Breast epithelium (tissue), 4 donors: ENCODE measurements at regions not wholly inside any gene's neighbourhood (a gene's known extent, or its start where the extent isn't known, plus 50 kb on each side); places are given as distances from the start of the nearest gene placed in this dataset.

Source experiments
- DNase-seq, 2 donors: peaks; one replicate each; pipeline ENCODE4 v3.0.0-alpha.2; 2019; ENCODE audit warnings: low spot score in 2 of 2
- H3K27ac ChIP-seq, 2 donors: fragments of 200-600 bp; sonication (generic) in 1 of 2; one replicate each; pipeline ENCODE4 v1.5.1; 2016 to 2019; ENCODE audit warnings: mild to moderate bottlenecking in 1 of 2
- H3K27me3 ChIP-seq, 2 donors: fragments of 200-600 bp; sonication (generic) in 1 of 2; one replicate each; pipeline versions ENCODE4 v1.5.1 to v1.6.0; 2017 to 2019; ENCODE audit warnings: control low read depth in 1 of 2, mild to moderate bottlenecking in 1 of 2
- H3K36me3 ChIP-seq: fragments of 200-600 bp; one replicate; pipeline ENCODE4 v1.5.1; 2019
- H3K4me1 ChIP-seq, 2 donors: fragments of 200-600 bp; sonication (generic); one replicate each; pipeline ENCODE4 v1.5.1; 2016 to 2019; ENCODE audit warnings: control low read depth in 1 of 2
- H3K4me3 ChIP-seq, 3 donors: fragments of 200-600 bp; sonication (generic); 1 replicate in 2 of 3; 2 replicates in 1 of 3; pipeline ENCODE4 v1.5.1; 2016 to 2019; ENCODE audit warnings: mild to moderate bottlenecking in 3 of 3, moderate library complexity in 2 of 3
- H3K9me3 ChIP-seq, 2 donors: fragments of 200-600 bp; sonication (generic) in 1 of 2; one replicate each; pipeline ENCODE4 v1.5.1; 2016 to 2019; ENCODE audit warnings: control low read depth in 1 of 2
- CTCF ChIP-seq, 3 donors: fragments of 450-650 bp; IDR thresholded peaks; one replicate each; pipeline ENCODE4 v1.5.1; 2016 to 2017; ENCODE audit warnings: antibody characterized with exemption in 3 of 3, mild to moderate bottlenecking in 3 of 3, moderate library complexity in 3 of 3
- POLR2A ChIP-seq: fragments of 450-650 bp; IDR thresholded peaks from one replicate; pipeline ENCODE4 v1.6.1; 2016; ENCODE audit warnings: antibody characterized with exemption, mild to moderate bottlenecking, moderate library complexity
- POLR2AphosphoS5 ChIP-seq, 3 donors: sonication (generic); formaldehyde crosslinking; IDR thresholded peaks; one replicate each; pipeline ENCODE4 v1.6.1; 2017; ENCODE audit warnings: antibody characterized with exemption in 3 of 3
- intact Hi-C: fragments of 100-400 bp; cut with DNase I; formaldehyde crosslinking; loops from one replicate; pipeline ENCODE4 v1.15.1; 2023; ENCODE audit warnings: low total_unique reads

GRCh38 chr3:28677581-28677980, 329.0 kb upstream of the AZI2 start:
- H3K36me3 ChIP-seq, result no peaks in the 10 kb centered on the region

GRCh38 chr3:28678086-28678485, 329.5 kb upstream of the AZI2 start:
- Histone ChIP-seq H3K27ac (no peak overlapping the region), H3K4me3 (no peak overlapping the region), H3K9me3 (no peaks in the 10 kb centered on the region), H3K4me1 (no peaks in the 10 kb centered on the region), H3K27me3 (no peaks in the 10 kb centered on the region), H3K36me3 (no peaks in the 10 kb centered on the region)
- TF ChIP-seq CTCF (IDR thresholded peaks at IDR 0.05), result no peak
- no peak for TF ChIP-seq POLR2A
- no peak for TF ChIP-seq POLR2AphosphoS5 (IDR thresholded peaks at IDR 0.05)
- DNase-seq, result no peak
- intact Hi-C loops, result loop anchor here (5.0 kb wide), 1 partner anchor 739 kb away; no protein-coding TSS in a partner anchor

More at GRCh38 chr3:28677581-28677980, 329.0 kb upstream of the AZI2 start:
- Histone ChIP-seq H3K27ac (no peak overlapping the region), H3K4me3 (no peak overlapping the region), H3K27me3 (no peaks in the 10 kb centered on the region), H3K4me1 (no peaks in the 10 kb centered on the region), H3K9me3 (no peaks in the 10 kb centered on the region)
- TF ChIP-seq POLR2A (no peak), POLR2AphosphoS5 (IDR thresholded peaks at IDR 0.05) (no peak), CTCF (IDR thresholded peaks at IDR 0.05) (no peak)
- intact Hi-C loops, result loop anchor here (5.0 kb wide), 1 partner anchor 740 kb away; no protein-coding TSS in a partner anchor
- no peak for DNase-seq

GRCh38 chr3:28680050-28680449, 331.4 kb upstream of the AZI2 start:
- no peak for DNase-seq
- intact Hi-C loops, result loop anchor here (5.0 kb wide), 1 partner anchor 298 kb away; no protein-coding TSS in a partner anchor
- H3K9me3 ChIP-seq, result no peaks in the 10 kb centered on the region
- no peaks in the 10 kb centered on the region for H3K36me3 ChIP-seq
- TF ChIP-seq POLR2A (no peak), POLR2AphosphoS5 (IDR thresholded peaks at IDR 0.05) (no peak), CTCF (IDR thresholded peaks at IDR 0.05) (no peak)
- H3K4me1 ChIP-seq, result no peaks in the 10 kb centered on the region
- H3K4me3 ChIP-seq, result no peak overlapping the region
- no peak overlapping the region for H3K27ac ChIP-seq
- no peaks in the 10 kb centered on the region for H3K27me3 ChIP-seq

- intact Hi-C loops, result loop anchor here (5.0 kb wide), 1 partner anchor 300 kb away; no protein-coding TSS in a partner anchor
- no peak for DNase-seq
- no peak for TF ChIP-seq POLR2A
- TF ChIP-seq POLR2AphosphoS5 (IDR thresholded peaks at IDR 0.05), result no peak
- no peak for TF ChIP-seq CTCF (IDR thresholded peaks at IDR 0.05)
- Histone ChIP-seq H3K4me1 (no peaks in the 10 kb centered on the region), H3K27ac (no peak overlapping the region), H3K36me3 (no peaks in the 10 kb centered on the region), H3K9me3 (no peaks in the 10 kb centered on the region), H3K4me3 (no peak overlapping the region), H3K27me3 (no peaks in the 10 kb centered on the region)
Measured at GRCh38 chr3:28682121-28682520, 333.5 kb upstream of the AZI2 start.

- Histone ChIP-seq H3K36me3 (no peaks in the 10 kb centered on the region), H3K27ac (no peak overlapping the region), H3K9me3 (no peaks in the 10 kb centered on the region), H3K27me3 (no peaks in the 10 kb centered on the region), H3K4me3 (no peak overlapping the region), H3K4me1 (no peaks in the 10 kb centered on the region)
- TF ChIP-seq POLR2AphosphoS5 (IDR thresholded peaks at IDR 0.05) (no peak), CTCF (IDR thresholded peaks at IDR 0.05) (no peak), POLR2A (no peak)
- DNase-seq, result no peak
- intact Hi-C loops, result no loop called here
Measured at GRCh38 chr3:28690176-28690575, 341.6 kb upstream of the AZI2 start.
